GM13977 (cell line): ENCODE measurements at regions not wholly inside any gene's neighbourhood (a gene's known extent, or its start where the extent isn't known, plus 50 kb on each side); places are given as distances from the start of the nearest gene placed in this dataset.

ENCODE experiments used
- DNase-seq: peaks from one replicate; pipeline ENCODE4 v3.0.0; 2012; ENCODE audit warnings: low spot score
- in situ Hi-C: fragments of 300-500 bp; cut with MboI; formaldehyde crosslinking; loops from one replicate; pipeline ENCODE4 v1.12.0; 2022; ENCODE audit warnings: low sequenced_read_pairs, low pct_unique_long_range_greater_than_20kb, mixed read lengths, inconsistent platforms; ENCODE audit not compliant: unreplicated experiment
- TF ChIP-seq, protein P1 (sequence below): IDR thresholded peaks from 2 replicates; pipeline ENCODE4 v1.5.1; 2012; ENCODE audit warnings: mild to moderate bottlenecking, control low read depth; ENCODE audit not compliant: insufficient read depth; ENCODE audit errors: extremely low read depth, missing control alignments

GRCh38 chr13:104414771-104415170 lies 1348.6 kb upstream of the SLC10A2 start:
- TF ChIP-seq, protein P1, sequence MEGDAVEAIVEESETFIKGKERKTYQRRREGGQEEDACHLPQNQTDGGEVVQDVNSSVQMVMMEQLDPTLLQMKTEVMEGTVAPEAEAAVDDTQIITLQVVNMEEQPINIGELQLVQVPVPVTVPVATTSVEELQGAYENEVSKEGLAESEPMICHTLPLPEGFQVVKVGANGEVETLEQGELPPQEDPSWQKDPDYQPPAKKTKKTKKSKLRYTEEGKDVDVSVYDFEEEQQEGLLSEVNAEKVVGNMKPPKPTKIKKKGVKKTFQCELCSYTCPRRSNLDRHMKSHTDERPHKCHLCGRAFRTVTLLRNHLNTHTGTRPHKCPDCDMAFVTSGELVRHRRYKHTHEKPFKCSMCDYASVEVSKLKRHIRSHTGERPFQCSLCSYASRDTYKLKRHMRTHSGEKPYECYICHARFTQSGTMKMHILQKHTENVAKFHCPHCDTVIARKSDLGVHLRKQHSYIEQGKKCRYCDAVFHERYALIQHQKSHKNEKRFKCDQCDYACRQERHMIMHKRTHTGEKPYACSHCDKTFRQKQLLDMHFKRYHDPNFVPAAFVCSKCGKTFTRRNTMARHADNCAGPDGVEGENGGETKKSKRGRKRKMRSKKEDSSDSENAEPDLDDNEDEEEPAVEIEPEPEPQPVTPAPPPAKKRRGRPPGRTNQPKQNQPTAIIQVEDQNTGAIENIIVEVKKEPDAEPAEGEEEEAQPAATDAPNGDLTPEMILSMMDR = no peak
- in situ Hi-C loops = no loop called here
- no peak for DNase-seq

- no peak for DNase-seq
- in situ Hi-C loops = no loop called here
- TF ChIP-seq, protein P1 = no peak
Observed at GRCh38 chr13:104414181-104414580, 1348.0 kb upstream of the SLC10A2 start.

- TF ChIP-seq, protein P1 = no peak
- in situ Hi-C loops = no loop called here
- no peak for DNase-seq
Observed at GRCh38 chr13:104411141-104411765, 1345.0 kb upstream of the SLC10A2 start.

GRCh38 chr13:104408733-104409132 lies 1342.5 kb upstream of the SLC10A2 start:
- TF ChIP-seq, protein P1 = no peak
- in situ Hi-C loops = no loop called here
- DNase-seq = no peak

- no peak for DNase-seq
- in situ Hi-C loops = no loop called here
- TF ChIP-seq, protein P1 = no peak
Observed at GRCh38 chr13:104404325-104404724, 1338.1 kb upstream of the SLC10A2 start.

DNA sequence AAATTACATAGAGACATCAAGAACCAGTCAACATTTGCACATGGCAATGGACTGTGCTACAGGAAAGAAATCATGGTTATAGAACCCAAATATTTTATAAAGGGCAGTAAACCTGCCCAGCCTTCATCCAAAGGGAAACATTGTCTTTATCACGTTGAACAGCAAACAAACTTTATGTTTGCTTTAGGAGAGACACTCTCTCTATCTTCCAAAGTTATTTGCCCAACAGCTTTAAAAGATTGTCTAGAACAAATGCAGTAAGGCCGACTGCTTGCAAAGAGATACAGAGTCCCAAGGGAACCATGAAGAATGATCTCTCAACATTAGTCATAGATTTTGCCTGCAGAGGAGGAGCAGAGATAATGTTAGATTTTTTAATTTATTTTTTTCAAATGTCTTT lies 1323.5 kb upstream of the SLC10A2 start:
- in situ Hi-C loops = no loop called here
- TF ChIP-seq, protein P1 = no peak
- DNase-seq = no peak
